HG03103 (cell line): ENCODE measurements at regions not wholly inside any gene's neighbourhood (a gene's known extent, or its start where the extent isn't known, plus 50 kb on each side); places are given as distances from the start of the nearest gene placed in this dataset.
A peak's percentile ranks its signal among the peaks of the same experiment; 100 is the strongest.
"Not testable (repeated sequence)": the region's sequence is repeated elsewhere in the genome, so short reads cannot be mapped to it uniquely, and the experiment has no call there.

Source experiments
- ATAC-seq: cut with Tn5 transposase; IDR thresholded peaks from one replicate; pipeline ENCODE4 v1.9.1; 2021; ENCODE audit warnings: low read depth; ENCODE audit not compliant: unreplicated experiment

DNA sequence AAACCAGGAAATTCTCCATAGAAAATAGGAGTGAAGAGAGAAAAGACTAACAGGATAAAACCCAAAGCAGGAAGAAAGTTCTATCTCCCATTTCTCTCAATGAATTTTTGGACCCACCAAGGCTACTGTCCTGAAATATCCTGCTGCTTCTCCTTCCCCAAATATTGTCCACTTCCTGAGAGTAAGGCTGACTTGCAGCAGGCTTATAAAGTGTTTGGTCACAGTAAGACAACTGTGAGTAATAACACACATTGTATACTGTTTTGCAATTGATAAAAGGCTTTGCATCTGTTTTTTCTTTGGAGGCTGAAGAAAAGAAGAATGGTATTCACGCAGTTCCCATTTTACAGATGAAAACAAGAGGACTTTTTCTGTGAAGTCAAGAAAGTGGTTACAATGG is 52.8 kb downstream of the FOXD4L6 start:
- ATAC-seq: not testable (repeated sequence)

GRCh38 chr9:41074356-41074942 is 54.0 kb downstream of the FOXD4L6 start:
- peak; percentile 74 for ATAC-seq

DNA sequence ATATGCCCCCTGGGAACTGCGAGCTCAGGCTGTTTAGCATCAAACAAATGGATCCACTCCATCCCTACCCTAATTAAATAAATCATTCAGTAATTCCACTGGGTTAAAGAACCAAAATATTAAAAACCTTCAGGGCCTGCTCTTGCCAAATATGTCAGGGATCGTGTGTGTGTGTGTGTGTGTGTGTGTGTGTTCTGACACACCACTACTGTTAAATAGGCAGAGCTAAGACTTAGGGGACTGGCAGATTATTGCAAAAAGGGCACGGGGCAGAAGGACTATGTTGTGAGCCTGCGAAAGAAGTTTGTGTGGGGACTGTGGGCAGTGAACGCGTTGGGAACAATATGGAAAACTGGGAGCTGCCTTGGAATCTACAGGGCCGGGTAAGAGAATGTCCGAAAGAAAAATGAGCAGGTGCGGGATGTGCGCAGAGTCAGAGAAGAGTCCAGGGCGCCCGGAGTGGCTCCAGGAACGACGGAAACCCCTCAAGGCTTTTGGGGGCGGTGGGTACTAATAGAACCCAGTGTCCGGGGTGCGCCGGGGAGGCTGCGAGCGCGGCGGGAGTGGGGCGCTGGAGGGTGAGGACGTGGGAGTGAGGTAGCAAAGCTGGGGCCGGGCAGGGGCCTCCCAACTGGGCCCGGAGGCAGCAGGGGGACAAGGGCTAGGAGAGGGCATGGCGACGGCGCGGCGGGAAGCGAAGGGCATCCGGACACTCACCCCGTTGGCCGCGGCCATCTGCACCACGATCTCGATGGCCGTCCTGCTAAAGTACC is 54.8 kb downstream of the FOXD4L6 start:
- not testable (repeated sequence) for ATAC-seq

- peak; percentile 45 for ATAC-seq
Observed at GRCh38 chr9:41064125-41064795, 64.2 kb downstream of the FOXD4L6 start.

GRCh38 chr9:41063243-41063642 is 65.2 kb downstream of the FOXD4L6 start:
- not testable (repeated sequence) for ATAC-seq

- not testable (repeated sequence) for ATAC-seq
Observed at GRCh38 chr9:41059603-41060002, 68.9 kb downstream of the FOXD4L6 start.

DNA sequence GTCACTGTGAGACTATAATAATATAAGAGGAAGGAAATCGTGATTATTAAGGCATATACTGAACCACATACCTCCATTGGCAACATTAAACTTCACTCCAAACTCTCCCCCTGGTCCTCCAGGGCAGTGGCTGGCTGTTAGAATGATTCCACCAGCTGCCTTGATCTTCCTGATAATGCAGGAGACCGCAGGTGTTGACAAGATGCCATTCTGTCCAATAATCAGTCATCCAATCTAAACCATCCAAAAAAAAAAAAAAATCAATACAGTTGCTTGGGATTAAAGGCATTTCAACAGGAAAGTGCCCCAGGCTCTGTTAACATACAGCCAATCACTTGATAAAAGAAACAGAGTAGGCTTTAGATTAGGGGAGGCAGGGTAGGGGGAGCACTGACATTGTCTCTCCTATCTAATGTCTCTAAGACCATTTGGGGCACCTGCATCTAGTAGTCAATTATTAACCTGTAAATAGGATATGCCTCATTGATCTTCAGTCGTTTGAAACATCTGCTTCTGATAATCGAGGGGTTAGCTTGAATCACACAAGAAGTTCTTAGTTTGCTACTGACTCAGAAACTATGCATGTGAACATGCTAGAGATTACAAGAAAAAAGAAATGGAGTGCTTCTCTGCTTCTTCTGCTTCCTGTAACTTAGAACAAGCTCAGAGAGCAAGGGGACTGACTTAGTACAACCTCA is 74.7 kb downstream of the FOXD4L6 start:
- peak; percentile 81 for ATAC-seq

- ATAC-seq: not testable (repeated sequence)
Observed at GRCh38 chr9:41048672-41049071, 79.8 kb downstream of the FOXD4L6 start.

DNA sequence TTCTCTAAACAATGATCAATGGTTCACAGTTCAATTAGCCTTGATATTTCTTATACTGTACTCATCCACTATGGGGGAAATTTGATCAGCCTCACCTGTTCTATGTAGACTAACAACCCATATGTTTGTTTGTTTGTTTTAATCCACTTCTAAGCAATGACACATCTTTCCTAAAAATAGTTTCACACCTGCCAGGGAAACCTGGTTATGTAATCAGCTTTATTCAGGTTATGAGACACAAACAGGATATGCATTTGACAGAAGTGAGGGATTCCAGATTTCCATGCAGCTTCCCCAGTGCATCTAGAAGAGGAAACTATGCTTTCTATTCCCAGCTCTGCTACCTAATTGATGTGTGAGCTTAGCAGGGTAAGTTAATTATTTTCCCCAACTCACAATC is 80.7 kb downstream of the FOXD4L6 start:
- not testable (repeated sequence) for ATAC-seq

GRCh38 chr9:41044930-41045329 is 83.6 kb downstream of the FOXD4L6 start:
- ATAC-seq: not testable (repeated sequence)

- not testable (repeated sequence) for ATAC-seq
Observed at GRCh38 chr9:41043433-41043832, 85.0 kb downstream of the FOXD4L6 start.

DNA sequence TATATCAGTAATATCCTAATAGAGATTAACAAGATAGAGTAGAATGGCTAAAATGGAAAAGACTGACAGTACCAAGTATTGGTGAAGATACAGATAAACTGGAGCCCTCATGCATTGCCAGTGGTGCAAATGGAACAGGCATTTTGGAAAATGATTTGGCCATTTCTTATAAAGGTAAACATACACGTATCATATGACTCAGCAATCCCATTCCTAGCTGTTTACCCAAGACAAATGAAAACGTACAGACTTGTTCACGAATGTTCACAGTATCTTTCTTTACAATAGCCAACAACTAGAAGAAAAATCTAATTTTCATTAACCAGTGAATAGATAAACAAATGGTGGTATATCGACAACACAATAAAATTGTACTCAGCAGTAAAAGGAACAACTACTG is 86.4 kb downstream of the FOXD4L6 start:
- ATAC-seq: not testable (repeated sequence)

- not testable (repeated sequence) for ATAC-seq
Observed at GRCh38 chr9:41040705-41041342, 87.7 kb downstream of the FOXD4L6 start.

GRCh38 chr9:41035276-41035675 is 93.2 kb downstream of the FOXD4L6 start:
- not testable (repeated sequence) for ATAC-seq

GRCh38 chr9:41034699-41035197 is 93.7 kb downstream of the FOXD4L6 start:
- ATAC-seq: not testable (repeated sequence)

DNA sequence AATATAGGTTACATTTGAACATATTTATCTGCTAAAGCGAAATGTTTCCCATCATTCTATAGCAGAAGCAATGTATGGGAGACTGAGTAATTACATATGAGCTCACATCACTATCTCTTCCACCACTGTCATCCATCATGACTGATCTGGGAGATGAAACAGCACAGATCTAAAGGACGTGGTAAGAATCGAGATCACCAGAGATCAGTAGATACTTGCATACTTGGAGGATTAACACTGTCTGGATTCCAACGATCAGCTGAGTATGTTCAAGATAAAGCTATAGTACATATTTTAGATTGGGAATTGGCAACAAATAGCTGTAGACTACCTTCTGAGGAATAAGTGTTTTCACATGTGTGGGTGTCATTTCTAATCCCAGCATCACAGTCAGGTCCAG is 94.6 kb downstream of the FOXD4L6 start:
- not testable (repeated sequence) for ATAC-seq

DNA sequence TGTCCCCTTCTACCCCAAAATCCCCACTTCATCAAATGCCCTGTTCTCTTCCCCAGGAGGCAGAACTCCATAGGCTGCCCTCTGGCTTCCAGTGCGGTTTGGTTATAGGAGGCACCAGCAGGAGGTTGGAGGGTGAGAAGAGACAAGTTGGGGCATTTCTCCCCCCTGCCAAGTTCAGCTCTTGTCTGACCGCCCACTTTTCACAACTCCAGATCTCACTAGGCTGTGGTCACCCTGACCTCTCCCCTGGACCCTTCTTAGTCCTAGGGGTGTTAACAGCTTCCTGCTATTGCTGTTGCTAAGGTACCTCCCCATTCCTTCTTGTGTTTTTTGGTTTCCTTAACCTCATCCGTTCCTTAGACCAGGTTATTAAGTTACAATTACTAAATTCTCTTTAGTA is 95.1 kb downstream of the FOXD4L6 start:
- ATAC-seq: not testable (repeated sequence)

GRCh38 chr9:41026912-41027676 is 101.4 kb downstream of the FOXD4L6 start:
- not testable (repeated sequence) for ATAC-seq

GRCh38 chr9:41022365-41022764 is 106.1 kb downstream of the FOXD4L6 start:
- ATAC-seq: not testable (repeated sequence)
